ENCODE measurements at regions not wholly inside any gene's neighbourhood (a gene's known extent, or its start where the extent isn't known, plus 50 kb on each side); places are given as distances from the start of the nearest gene placed in this dataset.
"Not testable (repeated sequence)": the region's sequence is repeated elsewhere in the genome, so short reads cannot be mapped to it uniquely, and the experiment has no call there.

- DNase-seq = no peak
Observed at GRCh38 chr14:28820677-28821076, 54.1 kb downstream of the FOXG1 start.

- no peak for DNase-seq
Observed at GRCh38 chr14:28821993-28822392, 55.4 kb downstream of the FOXG1 start.

- no peak for DNase-seq
Observed at GRCh38 chr14:28823245-28823644, 56.7 kb downstream of the FOXG1 start.

- DNase-seq = no peak
Observed at GRCh38 chr14:28830115-28830534, 63.5 kb downstream of the FOXG1 start.

GRCh38 chr14:28831126-28831525, 64.5 kb downstream of the FOXG1 start:
- peak; percentile 0 for DNase-seq

GRCh38 chr14:28842569-28842968, 76.0 kb downstream of the FOXG1 start:
- not testable (repeated sequence) for DNase-seq

- no peak for DNase-seq
Observed at GRCh38 chr14:28867571-28867970, 101.0 kb downstream of the FOXG1 start.

GRCh38 chr14:28870033-28870564, 103.5 kb downstream of the FOXG1 start:
- no peak for DNase-seq

- no peak for DNase-seq
Observed at GRCh38 chr14:28875934-28876571, 109.5 kb downstream of the FOXG1 start.

GRCh38 chr14:28876572-28876945, 110.0 kb downstream of the FOXG1 start:
- DNase-seq = no peak

GRCh38 chr14:28877923-28878322, 111.3 kb downstream of the FOXG1 start:
- no peak for DNase-seq

- no peak for DNase-seq
Observed at GRCh38 chr14:28879573-28879996, 113.0 kb downstream of the FOXG1 start.

- DNase-seq = no peak
Observed at GRCh38 chr14:28886940-28887339, 120.4 kb downstream of the FOXG1 start.

- DNase-seq = no peak
Observed at GRCh38 chr14:28895389-28895788, 128.8 kb downstream of the FOXG1 start.

GRCh38 chr14:28896337-28896736, 129.8 kb downstream of the FOXG1 start:
- no peak for DNase-seq

GRCh38 chr14:28901631-28902030, 135.0 kb downstream of the FOXG1 start:
- DNase-seq = no peak

- no peak for DNase-seq
Observed at GRCh38 chr14:28902930-28903329, 136.3 kb downstream of the FOXG1 start.

GRCh38 chr14:28911521-28911920, 144.9 kb downstream of the FOXG1 start:
- DNase-seq = no peak

- no peak for DNase-seq
Observed at GRCh38 chr14:28913056-28913455, 146.5 kb downstream of the FOXG1 start.

GRCh38 chr14:28926122-28926521, 159.5 kb downstream of the FOXG1 start:
- DNase-seq = no peak

- DNase-seq = no peak
Observed at GRCh38 chr14:28931999-28932398, 165.4 kb downstream of the FOXG1 start.

GRCh38 chr14:28936601-28937000, 170.0 kb downstream of the FOXG1 start:
- no peak for DNase-seq

- DNase-seq = no peak
Observed at GRCh38 chr14:28941758-28942157, 175.2 kb downstream of the FOXG1 start.

GRCh38 chr14:28944605-28945004, 178.0 kb downstream of the FOXG1 start:
- no peak for DNase-seq
